ENCODE measurements at regions not wholly inside any gene's neighbourhood (a gene's known extent, or its start where the extent isn't known, plus 50 kb on each side); places are given as distances from the start of the nearest gene placed in this dataset.

DNA sequence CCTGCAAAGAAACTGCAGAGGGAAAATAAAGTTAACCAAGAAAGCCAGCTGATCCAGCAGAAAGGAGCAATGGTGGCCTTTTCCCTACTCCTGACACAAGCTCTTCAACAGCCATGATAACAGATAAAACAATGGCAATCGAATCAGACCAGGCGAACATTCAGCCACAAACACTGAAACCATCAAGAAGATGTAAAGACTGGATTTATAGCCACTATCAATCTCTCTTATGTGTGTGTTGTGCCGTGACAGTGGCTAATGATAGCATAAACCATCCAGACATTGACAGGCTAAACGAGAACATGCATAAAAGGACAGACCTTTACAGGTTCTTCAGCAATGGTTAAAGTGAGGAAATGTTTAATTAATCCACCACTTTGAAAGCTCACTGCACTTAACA, 78.1 kb upstream of the RAB4A start:
- no peak overlapping the region for H3K27ac ChIP-seq

GRCh38 chr1:229194096-229194495, 76.8 kb upstream of the RAB4A start:
- intact Hi-C loops (cut with micrococcal nuclease; ENCODE audit: unreplicated experiment) = no loop called here
- H3K27ac ChIP-seq = no peak overlapping the region
- BruUV-seq (replicated peaks) = no TSS peak
- peaks cover 7% of the 10 kb centered on the region; the same call in 1 of the 2 replicates for H3F3A ChIP-seq (ENCODE audit: insufficient read depth, low read depth)
- no peak overlapping the region for H3K4me2 ChIP-seq
- CTCF ChIA-PET = interaction anchor here (0.6 kb wide), 1 partner anchor 35 kb away, joined by 3 read pairs; no protein-coding TSS in a partner anchor
- POLR2A ChIA-PET (ENCODE audit: unreplicated experiment) = no interaction called here
- H3K4me1 ChIP-seq (replicated peaks; ENCODE audit: insufficient read depth) = peaks cover 10% of the 10 kb centered on the region
- no peak overlapping the region for H2AFZ ChIP-seq
- no peak for DNase-seq
- H3K36me3 ChIP-seq (ENCODE audit: low read depth) = no peaks in the 10 kb centered on the region
- TF ChIP-seq, protein P1, sequence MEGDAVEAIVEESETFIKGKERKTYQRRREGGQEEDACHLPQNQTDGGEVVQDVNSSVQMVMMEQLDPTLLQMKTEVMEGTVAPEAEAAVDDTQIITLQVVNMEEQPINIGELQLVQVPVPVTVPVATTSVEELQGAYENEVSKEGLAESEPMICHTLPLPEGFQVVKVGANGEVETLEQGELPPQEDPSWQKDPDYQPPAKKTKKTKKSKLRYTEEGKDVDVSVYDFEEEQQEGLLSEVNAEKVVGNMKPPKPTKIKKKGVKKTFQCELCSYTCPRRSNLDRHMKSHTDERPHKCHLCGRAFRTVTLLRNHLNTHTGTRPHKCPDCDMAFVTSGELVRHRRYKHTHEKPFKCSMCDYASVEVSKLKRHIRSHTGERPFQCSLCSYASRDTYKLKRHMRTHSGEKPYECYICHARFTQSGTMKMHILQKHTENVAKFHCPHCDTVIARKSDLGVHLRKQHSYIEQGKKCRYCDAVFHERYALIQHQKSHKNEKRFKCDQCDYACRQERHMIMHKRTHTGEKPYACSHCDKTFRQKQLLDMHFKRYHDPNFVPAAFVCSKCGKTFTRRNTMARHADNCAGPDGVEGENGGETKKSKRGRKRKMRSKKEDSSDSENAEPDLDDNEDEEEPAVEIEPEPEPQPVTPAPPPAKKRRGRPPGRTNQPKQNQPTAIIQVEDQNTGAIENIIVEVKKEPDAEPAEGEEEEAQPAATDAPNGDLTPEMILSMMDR (conservative IDR thresholded peaks at IDR 0.05) = no peak
- TF ChIP-seq EZH2 (IDR thresholded peaks at IDR 0.05; ENCODE audit: low read depth) = no peak
- no peaks in the 10 kb centered on the region for H4K20me1 ChIP-seq (ENCODE audit: insufficient read depth)
- H3K4me3 ChIP-seq = no peak overlapping the region
- H3K79me2 ChIP-seq (ENCODE audit: low read depth) = no peaks in the 10 kb centered on the region
- no peaks in the 10 kb centered on the region for H3K9me2 ChIP-seq (ENCODE audit: insufficient read depth)
- H3K27me3 ChIP-seq (ENCODE audit: insufficient read depth, low read depth) = peaks cover 7% of the 10 kb centered on the region; the same call in 1 of the 2 replicates
- H3K9me3 ChIP-seq (ENCODE audit: insufficient read depth, low read depth) = no peaks in the 10 kb centered on the region

More for the DNA sequence above, 78.1 kb upstream of the RAB4A start:
- intact Hi-C loops (cut with micrococcal nuclease; ENCODE audit: unreplicated experiment) = no loop called here
- TF ChIP-seq EZH2 (IDR thresholded peaks at IDR 0.05; ENCODE audit: low read depth) = no peak
- TF ChIP-seq, protein P1 (conservative IDR thresholded peaks at IDR 0.05) = no peak
- no peak overlapping the region for H3K4me2 ChIP-seq
- no peak overlapping the region for H2AFZ ChIP-seq
- H3F3A ChIP-seq (ENCODE audit: insufficient read depth, low read depth) = peaks cover 7% of the 10 kb centered on the region; the same call in 1 of the 2 replicates
- POLR2A ChIA-PET (ENCODE audit: unreplicated experiment) = no interaction called here
- CTCF ChIA-PET = interaction anchor here (0.6 kb wide), 1 partner anchor 8 kb away, joined by 4 read pairs; no protein-coding TSS in a partner anchor
- H4K20me1 ChIP-seq (ENCODE audit: insufficient read depth) = no peaks in the 10 kb centered on the region
- H3K4me3 ChIP-seq = no peak overlapping the region
- DNase-seq = no peak
- BruUV-seq (replicated peaks) = no TSS peak
- peaks cover 6% of the 10 kb centered on the region; the same call in 1 of the 2 replicates for H3K4me1 ChIP-seq (replicated peaks; ENCODE audit: insufficient read depth)
- no peaks in the 10 kb centered on the region for H3K36me3 ChIP-seq (ENCODE audit: low read depth)
- H3K79me2 ChIP-seq (ENCODE audit: low read depth) = no peaks in the 10 kb centered on the region
- H3K27me3 ChIP-seq (ENCODE audit: insufficient read depth, low read depth) = peaks cover 7% of the 10 kb centered on the region; the same call in 1 of the 2 replicates
- no peaks in the 10 kb centered on the region for H3K9me3 ChIP-seq (ENCODE audit: insufficient read depth, low read depth)
- no peaks in the 10 kb centered on the region for H3K9me2 ChIP-seq (ENCODE audit: insufficient read depth)

GRCh38 chr1:229195246-229195645, 75.7 kb upstream of the RAB4A start:
- Histone ChIP-seq H3K36me3 (ENCODE audit: low read depth) (no peaks in the 10 kb centered on the region), H3K9me2 (ENCODE audit: insufficient read depth) (no peaks in the 10 kb centered on the region), H3K27ac (no peak overlapping the region), H3K4me3 (no peak overlapping the region), H2AFZ (no peak overlapping the region), H4K20me1 (ENCODE audit: insufficient read depth) (no peaks in the 10 kb centered on the region), H3K27me3 (ENCODE audit: insufficient read depth, low read depth) (peaks cover 8% of the 10 kb centered on the region; the same call in 1 of the 2 replicates), H3K4me1 (replicated peaks; ENCODE audit: insufficient read depth) (peaks cover 21% of the 10 kb centered on the region), H3K9me3 (ENCODE audit: insufficient read depth, low read depth) (no peaks in the 10 kb centered on the region), H3F3A (ENCODE audit: insufficient read depth, low read depth) (peaks cover 7% of the 10 kb centered on the region; the same call in 1 of the 2 replicates), H3K4me2 (no peak overlapping the region), H3K79me2 (ENCODE audit: low read depth) (no peaks in the 10 kb centered on the region)
- POLR2A ChIA-PET (ENCODE audit: unreplicated experiment) = no interaction called here
- CTCF ChIA-PET = no interaction called here
- TF ChIP-seq, protein P1 (conservative IDR thresholded peaks at IDR 0.05) = no peak
- intact Hi-C loops (cut with micrococcal nuclease; ENCODE audit: unreplicated experiment) = no loop called here
- no TSS peak for BruUV-seq (replicated peaks)
- no peak for DNase-seq

Data from PC-9 (cell line).